Nephron progenitor cell (in vitro differentiated cells): ENCODE measurements at regions not wholly inside any gene's neighbourhood (a gene's known extent, or its start where the extent isn't known, plus 50 kb on each side); places are given as distances from the start of the nearest gene placed in this dataset.

Experiments used
- DNase-seq: peaks from one replicate; pipeline ENCODE4 v3.0.0; 2021
- H3K27ac Mint-ChIP-seq: 2 replicates; pipeline ENCODE4 v1.8.0; 2021; ENCODE audit warnings: mild to moderate bottlenecking, moderate library complexity, mixed read lengths
- H3K27me3 Mint-ChIP-seq: 2 replicates; pipeline ENCODE4 v1.8.0; 2021; ENCODE audit warnings: mild to moderate bottlenecking, low read depth, mixed read lengths; ENCODE audit not compliant: poor library complexity
- H3K36me3 Mint-ChIP-seq: 2 replicates; pipeline ENCODE4 v1.8.0; 2021; ENCODE audit warnings: low read depth, mixed read lengths
- H3K4me1 Mint-ChIP-seq: 2 replicates; pipeline ENCODE4 v1.8.0; 2021; ENCODE audit warnings: mixed read lengths
- H3K4me3 Mint-ChIP-seq: 2 replicates; pipeline ENCODE4 v1.8.0; 2021; ENCODE audit warnings: mild to moderate bottlenecking, moderate library complexity, mixed read lengths
- H3K9me3 Mint-ChIP-seq: 2 replicates; pipeline ENCODE4 v1.8.0; 2021; ENCODE audit warnings: mild to moderate bottlenecking, moderate library complexity, mixed read lengths
- TF ChIP-seq, protein P1 (sequence below): fragments of 200-600 bp; sonication (generic); IDR thresholded peaks from 2 replicates; pipeline ENCODE4 v1.5.0; 2021; ENCODE audit warnings: antibody characterized with exemption

DNA sequence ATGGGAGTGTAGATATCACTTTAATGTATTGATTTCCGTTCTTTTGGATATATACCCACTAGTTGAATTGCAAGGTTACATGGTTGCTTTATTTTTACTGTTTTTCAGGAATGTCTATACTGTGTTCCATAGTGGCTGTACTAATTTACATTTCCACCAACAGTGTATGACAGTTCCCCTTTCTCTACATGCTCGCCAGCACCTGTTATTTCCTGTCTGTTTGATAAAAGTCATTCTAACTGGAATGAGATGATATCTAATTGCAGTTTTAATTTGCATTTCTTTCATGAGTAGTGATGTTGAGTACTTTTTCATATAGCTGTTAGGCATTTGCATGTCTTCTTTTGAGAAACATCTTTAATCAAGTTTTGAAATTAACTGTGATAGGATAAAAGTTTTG, 818.6 kb downstream of the SLITRK6 start:
- H3K4me3 Mint-ChIP-seq, result no peak overlapping the region
- H3K27ac Mint-ChIP-seq, result no peak overlapping the region
- no peaks in the 10 kb centered on the region for H3K4me1 Mint-ChIP-seq
- H3K9me3 Mint-ChIP-seq, result no peaks in the 10 kb centered on the region
- H3K27me3 Mint-ChIP-seq, result no peaks in the 10 kb centered on the region
- no peaks in the 10 kb centered on the region for H3K36me3 Mint-ChIP-seq
- TF ChIP-seq, protein P1, sequence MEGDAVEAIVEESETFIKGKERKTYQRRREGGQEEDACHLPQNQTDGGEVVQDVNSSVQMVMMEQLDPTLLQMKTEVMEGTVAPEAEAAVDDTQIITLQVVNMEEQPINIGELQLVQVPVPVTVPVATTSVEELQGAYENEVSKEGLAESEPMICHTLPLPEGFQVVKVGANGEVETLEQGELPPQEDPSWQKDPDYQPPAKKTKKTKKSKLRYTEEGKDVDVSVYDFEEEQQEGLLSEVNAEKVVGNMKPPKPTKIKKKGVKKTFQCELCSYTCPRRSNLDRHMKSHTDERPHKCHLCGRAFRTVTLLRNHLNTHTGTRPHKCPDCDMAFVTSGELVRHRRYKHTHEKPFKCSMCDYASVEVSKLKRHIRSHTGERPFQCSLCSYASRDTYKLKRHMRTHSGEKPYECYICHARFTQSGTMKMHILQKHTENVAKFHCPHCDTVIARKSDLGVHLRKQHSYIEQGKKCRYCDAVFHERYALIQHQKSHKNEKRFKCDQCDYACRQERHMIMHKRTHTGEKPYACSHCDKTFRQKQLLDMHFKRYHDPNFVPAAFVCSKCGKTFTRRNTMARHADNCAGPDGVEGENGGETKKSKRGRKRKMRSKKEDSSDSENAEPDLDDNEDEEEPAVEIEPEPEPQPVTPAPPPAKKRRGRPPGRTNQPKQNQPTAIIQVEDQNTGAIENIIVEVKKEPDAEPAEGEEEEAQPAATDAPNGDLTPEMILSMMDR, result no peak
- DNase-seq, result no peak

DNA sequence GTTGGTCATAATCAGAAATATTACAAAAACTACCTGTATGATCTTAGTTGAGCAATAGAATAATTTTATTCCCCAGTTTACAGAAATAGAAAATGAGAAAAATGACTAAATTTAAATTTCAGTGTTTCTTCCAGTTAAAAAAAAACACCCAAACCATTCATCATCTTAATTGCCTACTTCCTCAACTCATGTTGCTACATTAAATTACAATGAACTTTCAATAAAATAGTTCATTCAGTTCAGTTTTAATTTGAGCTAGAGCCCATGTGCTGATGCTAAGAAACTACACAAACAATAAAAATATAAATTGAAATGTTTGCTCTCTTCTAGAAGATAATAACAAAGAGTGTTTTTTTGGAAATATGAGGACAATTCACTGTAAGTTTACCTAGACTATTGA, 820.4 kb downstream of the SLITRK6 start:
- H3K27me3 Mint-ChIP-seq, result no peaks in the 10 kb centered on the region
- DNase-seq, result no peak
- no peaks in the 10 kb centered on the region for H3K36me3 Mint-ChIP-seq
- no peak overlapping the region for H3K4me3 Mint-ChIP-seq
- H3K4me1 Mint-ChIP-seq, result no peaks in the 10 kb centered on the region
- H3K27ac Mint-ChIP-seq, result no peak overlapping the region
- H3K9me3 Mint-ChIP-seq, result no peaks in the 10 kb centered on the region
- TF ChIP-seq, protein P1, result no peak

DNA sequence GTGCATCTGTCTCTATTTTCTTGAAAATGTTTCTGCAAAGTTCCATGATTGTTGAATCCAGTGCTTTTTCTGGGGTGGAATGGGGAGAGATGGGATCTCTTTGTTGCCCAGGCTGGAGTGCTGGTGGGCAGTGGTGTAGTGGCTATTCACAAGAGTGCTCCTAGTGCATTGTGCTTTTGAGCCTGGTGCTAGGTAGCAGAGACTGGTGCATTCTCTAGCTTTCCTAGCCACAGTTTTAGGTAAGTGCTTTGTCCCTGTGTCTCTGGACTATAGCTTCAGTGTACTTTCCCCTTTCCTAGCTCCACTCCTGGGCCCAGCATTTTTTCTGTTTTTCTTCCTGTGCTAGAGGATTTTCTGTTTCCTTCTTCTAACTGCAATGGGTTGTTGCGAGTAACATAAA, 825.6 kb downstream of the SLITRK6 start:
- no peak for DNase-seq
- no peaks in the 10 kb centered on the region for H3K36me3 Mint-ChIP-seq
- no peaks in the 10 kb centered on the region for H3K27me3 Mint-ChIP-seq
- H3K4me1 Mint-ChIP-seq, result no peaks in the 10 kb centered on the region
- TF ChIP-seq, protein P1, result no peak
- peak overlapping the region; percentile 50 for H3K27ac Mint-ChIP-seq
- no peaks in the 10 kb centered on the region for H3K9me3 Mint-ChIP-seq
- H3K4me3 Mint-ChIP-seq, result no peak overlapping the region

DNA sequence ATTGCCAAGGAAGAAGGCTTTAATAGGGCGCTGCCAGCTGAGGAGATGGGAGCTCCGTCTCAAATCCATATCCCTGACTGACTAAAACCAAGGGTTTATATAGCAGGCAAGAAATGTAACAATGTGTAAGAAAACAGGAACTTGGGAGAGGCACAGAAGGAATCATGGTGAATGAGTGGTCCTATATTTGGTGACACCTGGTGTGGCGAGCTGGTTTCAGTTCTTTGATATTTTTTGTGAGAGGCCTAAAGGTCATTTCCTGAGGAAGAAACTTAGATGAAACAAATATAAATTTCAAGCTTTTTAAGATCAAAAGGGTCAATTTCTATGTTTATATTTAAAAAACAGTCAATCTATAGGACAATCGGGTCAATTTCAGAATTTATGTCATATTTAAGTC, 826.3 kb downstream of the SLITRK6 start:
- Mint-ChIP-seq H3K27ac (no peak overlapping the region), H3K9me3 (no peaks in the 10 kb centered on the region), H3K36me3 (no peaks in the 10 kb centered on the region), H3K4me3 (no peak overlapping the region), H3K27me3 (no peaks in the 10 kb centered on the region), H3K4me1 (no peaks in the 10 kb centered on the region)
- no peak for DNase-seq
- TF ChIP-seq, protein P1, result no peak

DNA sequence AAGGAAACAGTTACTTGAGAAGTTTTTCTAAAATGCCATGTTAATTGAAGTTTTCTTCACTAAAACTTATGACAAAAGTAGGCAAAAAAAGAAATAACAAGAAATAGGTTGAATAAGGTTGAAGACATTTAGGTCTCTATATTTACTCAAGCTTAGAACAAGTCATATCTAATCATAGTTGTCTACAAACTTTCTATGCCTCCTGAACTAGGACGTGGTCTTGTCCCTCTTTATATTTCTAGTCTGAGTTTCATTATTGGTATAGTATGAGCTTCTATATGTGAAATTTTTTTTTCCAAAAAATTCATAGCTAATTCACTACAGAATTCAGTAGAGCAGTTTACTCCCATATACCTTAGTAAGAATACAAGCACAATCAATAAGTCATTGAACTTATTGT, 836.4 kb downstream of the SLITRK6 start:
- DNase-seq, result no peak
- TF ChIP-seq, protein P1, result no peak
- no peak overlapping the region for H3K27ac Mint-ChIP-seq
- no peaks in the 10 kb centered on the region for H3K9me3 Mint-ChIP-seq
- no peaks in the 10 kb centered on the region for H3K4me1 Mint-ChIP-seq
- H3K4me3 Mint-ChIP-seq, result no peak overlapping the region
- H3K27me3 Mint-ChIP-seq, result no peaks in the 10 kb centered on the region
- no peaks in the 10 kb centered on the region for H3K36me3 Mint-ChIP-seq

DNA sequence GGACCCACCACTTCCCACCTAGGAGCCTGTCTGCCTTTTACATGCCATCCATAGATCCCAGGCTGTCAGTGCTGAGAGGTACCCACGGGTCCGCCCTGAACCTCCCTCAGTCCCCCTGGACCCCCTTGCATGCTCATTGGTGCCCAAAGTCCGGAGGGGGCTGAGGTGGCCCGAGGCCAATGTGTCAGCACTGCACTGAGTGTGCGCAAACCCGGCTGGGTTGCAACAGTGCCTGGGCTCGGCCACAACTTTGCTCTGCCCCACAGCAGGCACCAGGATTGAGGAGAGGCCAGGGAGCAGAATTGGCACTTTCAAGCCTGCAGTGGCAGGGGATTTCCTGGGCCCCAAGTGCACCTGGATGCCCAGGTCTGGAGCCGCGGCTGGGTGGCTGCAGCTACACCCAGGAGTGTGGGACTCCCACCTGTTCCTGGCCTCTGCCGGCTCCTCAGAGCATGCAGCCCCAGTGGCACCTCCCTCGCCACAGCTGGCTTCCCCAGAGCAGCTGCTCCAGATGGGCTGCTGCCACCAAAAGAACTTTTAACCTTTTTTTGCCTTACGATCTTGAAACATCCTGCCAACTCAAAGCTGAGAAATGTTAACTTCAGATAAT, 837.0 kb downstream of the SLITRK6 start:
- DNase-seq, result peak; percentile 4
- H3K4me1 Mint-ChIP-seq, result no peaks in the 10 kb centered on the region
- no peak overlapping the region for H3K27ac Mint-ChIP-seq
- H3K36me3 Mint-ChIP-seq, result no peaks in the 10 kb centered on the region
- TF ChIP-seq, protein P1, result no peak
- no peaks in the 10 kb centered on the region for H3K9me3 Mint-ChIP-seq
- H3K4me3 Mint-ChIP-seq, result no peak overlapping the region
- no peaks in the 10 kb centered on the region for H3K27me3 Mint-ChIP-seq
